ENCODE measurements at regions not wholly inside any gene's neighbourhood (a gene's known extent, or its start where the extent isn't known, plus 50 kb on each side); places are given as distances from the start of the nearest gene placed in this dataset.

GRCh38 chr4:124514588-124514987 lies 197.9 kb downstream of the ANKRD50 start:
- no peak for DNase-seq

- DNase-seq = no peak
Observed at GRCh38 chr4:124515591-124515990, 196.9 kb downstream of the ANKRD50 start.

- no peak for DNase-seq
Observed at GRCh38 chr4:124519196-124519595, 193.3 kb downstream of the ANKRD50 start.

DNA sequence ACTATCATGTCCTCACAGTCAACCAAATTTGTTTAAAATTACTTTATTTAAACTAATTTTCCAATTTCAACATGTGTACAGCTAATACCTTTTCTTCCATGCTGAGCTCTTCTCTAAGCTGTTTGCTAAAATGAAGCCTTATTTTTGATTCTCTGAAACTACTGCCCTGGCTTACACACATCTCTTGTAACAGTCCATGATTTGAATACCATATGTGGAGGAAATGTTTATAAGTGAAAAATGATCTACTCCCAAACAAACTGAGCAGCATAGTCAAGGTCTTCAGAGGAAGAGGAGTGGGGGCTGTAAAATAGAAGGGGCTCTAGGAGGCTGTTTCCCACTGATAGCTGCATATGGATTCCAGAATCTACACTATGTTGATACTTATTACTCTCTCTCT lies 188.7 kb downstream of the ANKRD50 start:
- DNase-seq = no peak

DNA sequence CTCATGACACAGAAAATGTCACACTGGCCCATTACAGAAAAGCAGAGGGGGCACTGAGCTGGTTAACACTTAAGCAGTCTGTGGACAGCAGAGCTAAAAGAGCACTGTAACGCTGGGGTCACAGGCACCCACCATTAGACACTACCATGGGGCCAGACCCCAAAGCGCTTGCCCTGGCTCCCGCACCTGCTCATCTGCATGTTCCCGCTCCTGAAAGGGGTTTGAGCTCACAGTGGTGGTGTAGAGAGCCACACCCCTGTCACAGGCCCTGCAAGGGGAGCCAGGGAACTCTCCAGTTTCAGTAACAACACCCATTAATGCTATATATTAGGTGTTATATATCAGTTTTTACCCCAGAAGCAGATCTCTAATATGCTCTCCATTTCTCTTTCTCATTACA lies 187.0 kb downstream of the ANKRD50 start:
- DNase-seq = no peak

- no peak for DNase-seq
Observed at GRCh38 chr4:124526331-124526730, 186.2 kb downstream of the ANKRD50 start.

DNA sequence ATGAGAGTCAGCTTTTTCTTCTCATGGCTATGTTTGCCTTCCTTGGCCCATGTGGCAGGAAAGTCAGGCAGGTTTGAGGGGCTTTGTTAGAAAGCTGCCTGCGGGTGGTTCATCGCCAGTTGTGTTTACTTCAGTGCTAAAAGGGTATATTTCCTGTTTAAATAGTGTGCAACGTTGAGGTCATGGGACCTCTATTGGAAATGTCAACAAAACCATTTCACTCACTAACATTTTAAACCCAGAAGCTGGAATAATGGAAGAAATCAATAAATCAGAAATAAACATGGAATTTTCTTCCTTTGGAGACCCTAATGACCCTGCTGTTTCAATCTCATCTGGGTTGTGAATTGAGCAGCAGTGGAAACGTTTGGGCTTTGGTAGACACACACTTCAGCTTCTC lies 185.8 kb downstream of the ANKRD50 start:
- DNase-seq = no peak

DNA sequence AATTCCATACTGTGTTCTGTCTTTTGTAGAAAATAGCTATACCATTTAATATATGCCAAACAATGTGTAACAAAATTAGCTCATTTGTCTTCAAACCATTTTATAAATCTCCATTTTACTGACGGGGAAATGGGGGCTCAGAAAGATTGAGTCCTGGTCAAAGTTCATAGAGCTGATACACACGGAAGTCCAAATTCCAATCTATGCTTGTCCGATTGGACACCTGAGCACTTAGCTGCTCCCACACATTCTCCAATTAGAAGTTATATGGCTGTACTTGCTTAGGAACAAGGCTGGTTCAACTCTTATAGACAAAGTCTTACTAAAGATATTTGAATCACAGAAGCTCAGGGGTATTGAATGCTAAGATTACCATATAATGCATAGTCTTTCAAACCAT lies 185.2 kb downstream of the ANKRD50 start:
- DNase-seq = no peak

DNA sequence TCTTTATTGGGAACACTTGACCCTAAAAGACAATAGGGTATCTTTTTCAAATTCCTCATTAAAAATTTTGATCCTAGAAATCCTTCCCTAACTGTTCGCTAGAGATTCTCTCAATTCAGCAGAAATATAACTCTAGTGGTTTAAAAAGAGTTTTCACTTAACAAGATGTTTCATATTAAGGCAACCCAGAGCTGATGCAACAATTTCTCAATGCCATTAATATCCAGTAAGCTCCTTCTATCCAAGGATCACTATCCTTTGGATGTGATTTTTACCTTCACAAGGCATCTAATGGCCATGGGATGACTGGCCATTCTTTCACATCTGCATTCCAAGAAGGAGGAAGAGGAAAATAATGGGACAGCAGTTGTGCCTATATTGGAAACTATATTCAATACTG lies 183.4 kb downstream of the ANKRD50 start:
- DNase-seq = no peak

GRCh38 chr4:124530464-124531077 lies 182.0 kb downstream of the ANKRD50 start:
- no peak for DNase-seq

- DNase-seq = no peak
Observed at GRCh38 chr4:124534131-124534530, 178.4 kb downstream of the ANKRD50 start.

DNA sequence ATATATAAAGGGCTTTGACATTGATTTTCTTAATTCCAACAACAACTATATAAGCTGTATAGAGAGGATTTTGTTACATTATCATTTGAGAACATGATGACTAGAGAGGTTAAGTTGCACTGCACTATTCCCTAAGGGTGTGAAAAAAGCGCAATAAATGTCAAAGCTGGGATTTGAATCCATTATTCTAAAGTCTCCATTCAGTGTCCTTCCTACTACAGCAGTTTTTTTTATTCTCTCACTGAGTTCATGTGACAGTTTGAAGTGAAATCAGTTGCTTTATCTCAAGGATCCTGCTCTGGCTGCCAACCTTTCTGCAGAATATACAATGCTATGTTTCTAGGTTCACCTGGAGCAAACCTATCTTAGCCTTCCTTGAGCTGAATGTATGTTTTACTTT lies 177.5 kb downstream of the ANKRD50 start:
- no peak for DNase-seq

- no peak for DNase-seq
Observed at GRCh38 chr4:124536946-124537345, 175.6 kb downstream of the ANKRD50 start.

DNA sequence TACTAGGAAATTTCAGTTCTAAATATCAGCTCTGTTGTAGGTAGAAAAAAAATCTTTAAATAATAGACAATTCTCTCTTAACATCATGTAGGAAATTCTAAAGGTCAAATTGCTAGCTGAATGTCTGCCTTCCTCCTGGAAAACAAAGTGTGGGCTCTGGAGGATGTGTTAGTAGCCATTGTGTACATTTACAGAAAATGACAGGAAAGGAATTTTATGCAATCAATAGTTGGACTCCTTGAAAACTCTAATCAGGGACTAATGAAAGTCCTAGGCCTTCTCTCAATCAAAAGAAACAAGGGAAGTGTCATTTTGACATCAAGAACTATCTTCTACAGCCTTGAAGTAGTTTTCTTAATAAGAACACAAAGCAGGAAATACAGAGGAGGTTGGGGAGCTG lies 174.6 kb downstream of the ANKRD50 start:
- DNase-seq = no peak

DNA sequence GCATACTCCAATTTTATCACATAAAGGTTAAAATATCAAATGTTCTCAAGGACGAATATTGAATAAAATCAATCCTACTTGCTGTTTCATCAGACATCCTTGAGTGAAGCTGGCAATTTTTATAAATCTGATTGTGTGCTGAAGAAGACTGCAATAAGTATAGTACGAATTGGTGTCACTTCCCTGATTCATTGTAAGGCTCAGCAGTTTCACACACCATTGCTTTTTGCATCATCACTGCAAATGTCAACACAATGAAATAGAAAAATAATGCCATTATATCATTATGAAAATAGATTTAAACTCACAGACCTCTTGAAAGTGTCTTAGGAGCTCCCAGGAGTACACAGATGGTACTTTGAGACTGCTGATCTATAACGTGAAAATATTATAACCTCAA lies 172.5 kb downstream of the ANKRD50 start:
- no peak for DNase-seq

GRCh38 chr4:124541652-124542420 lies 170.7 kb downstream of the ANKRD50 start:
- DNase-seq = no peak

DNA sequence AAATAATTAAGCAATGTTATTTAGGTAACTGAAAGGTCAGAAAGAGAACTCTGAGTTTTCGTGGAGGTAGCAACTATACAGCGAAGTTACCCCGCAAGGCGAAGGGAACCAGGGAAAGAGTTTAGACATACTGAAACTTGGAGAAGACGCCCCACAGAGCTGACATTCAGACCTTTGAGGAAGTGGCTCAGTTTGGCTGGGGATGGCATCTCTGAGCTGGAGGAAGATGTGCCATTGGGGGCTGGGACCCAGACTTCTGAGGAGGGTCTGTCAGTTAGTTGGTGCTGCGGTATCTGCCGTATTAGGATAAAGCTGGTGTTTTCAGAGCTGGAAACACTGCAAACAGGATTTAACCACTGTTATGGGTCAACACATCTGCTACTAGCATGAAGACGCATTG lies 156.6 kb downstream of the ANKRD50 start:
- no peak for DNase-seq

GRCh38 chr4:124564121-124564520 lies 148.4 kb downstream of the ANKRD50 start:
- no peak for DNase-seq

- DNase-seq = no peak
Observed at GRCh38 chr4:124565371-124565770, 147.2 kb downstream of the ANKRD50 start.

GRCh38 chr4:124566030-124566429 lies 146.5 kb downstream of the ANKRD50 start:
- DNase-seq = no peak

DNA sequence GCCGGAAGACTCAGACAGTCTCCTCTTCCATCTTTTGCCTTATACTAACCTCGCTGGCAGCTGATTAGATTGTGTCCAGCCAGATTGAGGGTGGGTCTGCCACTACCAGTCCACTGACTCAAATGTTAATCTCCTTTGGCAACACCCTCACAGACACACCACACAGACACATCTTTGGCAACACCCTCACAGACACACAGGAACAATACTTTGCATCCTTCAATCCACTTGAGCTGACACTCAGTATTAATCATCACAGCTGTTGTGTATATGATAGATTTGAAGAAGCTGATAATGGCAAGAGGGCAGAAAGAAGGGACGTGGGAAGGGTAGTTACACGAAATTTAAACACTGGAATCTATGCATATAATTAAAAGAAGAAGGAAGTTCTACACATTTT lies 139.5 kb downstream of the ANKRD50 start:
- DNase-seq = no peak

GRCh38 chr4:124579896-124580295 lies 132.6 kb downstream of the ANKRD50 start:
- no peak for DNase-seq

DNA sequence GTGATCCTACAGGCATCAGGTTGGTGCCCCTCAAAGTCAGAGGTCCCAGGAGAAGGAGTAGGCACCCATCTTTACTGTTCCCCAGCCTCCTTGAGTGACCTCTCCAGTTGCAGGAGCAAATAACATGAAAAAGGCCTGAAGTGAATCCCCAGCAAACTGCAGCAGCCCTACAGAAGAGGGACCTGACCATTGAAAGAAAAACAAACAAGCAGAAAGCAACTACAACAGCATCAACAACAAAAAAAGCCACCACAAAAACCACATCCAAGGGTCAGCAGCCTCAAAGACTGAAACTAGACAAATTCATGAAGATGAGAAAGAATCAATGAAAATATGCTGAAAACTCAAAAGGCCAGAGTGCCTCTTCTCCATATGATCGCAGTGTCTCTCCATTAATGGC lies 128.7 kb downstream of the ANKRD50 start:
- DNase-seq = no peak

DNA sequence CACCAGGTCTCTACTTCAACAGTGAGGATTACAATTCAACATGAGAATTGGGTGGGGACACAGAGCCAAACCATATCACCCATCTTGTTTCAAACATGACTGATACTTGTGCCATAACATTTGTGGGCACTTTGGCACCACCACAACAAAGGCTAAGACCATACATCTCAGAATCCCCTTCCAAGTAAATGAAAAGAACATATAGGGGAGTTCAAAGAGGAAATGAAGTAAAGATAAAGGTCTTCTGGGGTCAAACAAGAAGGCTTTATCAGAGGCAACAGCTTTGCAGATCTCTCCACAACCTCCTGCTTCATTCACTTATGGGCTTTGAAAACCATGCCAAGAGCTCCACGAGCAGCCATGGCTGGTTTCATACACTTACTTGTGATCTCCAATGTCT lies 122.7 kb downstream of the ANKRD50 start:
- DNase-seq = no peak

DNA sequence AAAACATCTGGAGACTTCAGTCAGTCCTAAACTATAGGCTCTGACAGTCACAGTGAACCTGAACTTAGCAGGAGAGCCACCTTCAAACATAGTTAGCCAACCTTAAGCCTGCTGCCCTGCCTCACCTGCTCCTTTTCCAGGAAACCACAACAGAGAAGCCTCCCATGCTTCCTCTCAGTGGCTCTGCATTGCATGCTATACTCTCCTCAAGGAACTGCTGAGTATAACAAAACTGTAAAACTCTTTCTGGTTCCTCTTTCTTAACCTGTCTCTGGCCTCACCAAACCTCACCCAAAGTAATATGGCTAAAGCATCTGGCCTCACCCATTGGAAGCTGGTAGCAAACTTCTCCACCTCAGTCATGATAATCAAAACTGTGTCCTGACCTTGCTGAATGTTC lies 122.1 kb downstream of the ANKRD50 start:
- no peak for DNase-seq
